ENCODE measurements at regions not wholly inside any gene's neighbourhood (a gene's known extent, or its start where the extent isn't known, plus 50 kb on each side); places are given as distances from the start of the nearest gene placed in this dataset.
A peak's percentile ranks its signal among the peaks of the same experiment; 100 is the strongest.

GRCh38 chr2:18381386-18381785 is 179.1 kb downstream of the RDH14 start:
- TF ChIP-seq LEF1 (IDR thresholded peaks at IDR 0.05; ENCODE audit: borderline replicate concordance) (no peak), L3MBTL2 (conservative IDR thresholded peaks at IDR 0.05) (no peak)
- ChIA-PET POLR2A (no interaction called here), CTCF (no interaction called here)
- no peak for DNase-seq (ENCODE audit: extremely low spot score)

GRCh38 chr2:18380321-18380720 is 180.1 kb downstream of the RDH14 start:
- no peak for TF ChIP-seq SP1 (IDR thresholded peaks at IDR 0.05)
- DNase-seq (ENCODE audit: extremely low spot score) = no peak
- POLR2A ChIA-PET = no interaction called here
- CTCF ChIA-PET = no interaction called here

DNA sequence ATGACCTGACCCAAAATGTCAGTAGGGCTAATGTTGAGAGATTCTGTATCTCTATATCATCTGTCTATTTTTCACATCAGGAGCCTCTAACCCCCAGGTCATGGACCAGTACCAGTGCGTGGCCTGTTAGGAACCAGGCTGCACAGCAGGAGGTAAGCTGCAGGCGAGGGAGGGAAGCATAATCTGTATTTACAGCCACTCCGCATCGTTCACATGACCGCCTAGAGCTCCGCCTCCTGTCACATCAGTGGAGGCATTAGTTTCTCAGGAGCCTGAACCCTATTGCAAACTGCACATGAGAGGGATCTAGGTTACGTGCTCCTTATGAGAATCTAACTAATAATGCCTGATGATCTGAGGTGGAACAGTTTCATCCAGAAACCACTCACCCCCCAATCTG is 180.6 kb downstream of the RDH14 start:
- POLR2A ChIA-PET = no interaction called here
- TF ChIP-seq NFRKB (IDR thresholded peaks at IDR 0.05) (no peak), FOXK2 (IDR thresholded peaks at IDR 0.05) (no peak), L3MBTL2 (conservative IDR thresholded peaks at IDR 0.05) (no peak), SUZ12 (IDR thresholded peaks at IDR 0.05) (no peak), FOXM1 (IDR thresholded peaks at IDR 0.05; ENCODE audit: borderline replicate concordance) (no peak), SP1 (IDR thresholded peaks at IDR 0.05) (no peak), FOXA1 (IDR thresholded peaks at IDR 0.05) (no peak), ARNT (IDR thresholded peaks at IDR 0.05) (no peak), ZNF384 (IDR thresholded peaks at IDR 0.05) (no peak), TARDBP (IDR thresholded peaks at IDR 0.05) (no peak), BHLHE40 (IDR thresholded peaks at IDR 0.05; ENCODE audit: borderline replicate concordance) (no peak), LEF1 (IDR thresholded peaks at IDR 0.05; ENCODE audit: borderline replicate concordance) (no peak), ELF4 (IDR thresholded peaks at IDR 0.05) (no peak), HDGF (IDR thresholded peaks at IDR 0.05; ENCODE audit: borderline replicate concordance) (no peak), CTBP1 (IDR thresholded peaks at IDR 0.05; ENCODE audit: borderline replicate concordance) (no peak)
- TF ChIP-seq, protein P1, sequence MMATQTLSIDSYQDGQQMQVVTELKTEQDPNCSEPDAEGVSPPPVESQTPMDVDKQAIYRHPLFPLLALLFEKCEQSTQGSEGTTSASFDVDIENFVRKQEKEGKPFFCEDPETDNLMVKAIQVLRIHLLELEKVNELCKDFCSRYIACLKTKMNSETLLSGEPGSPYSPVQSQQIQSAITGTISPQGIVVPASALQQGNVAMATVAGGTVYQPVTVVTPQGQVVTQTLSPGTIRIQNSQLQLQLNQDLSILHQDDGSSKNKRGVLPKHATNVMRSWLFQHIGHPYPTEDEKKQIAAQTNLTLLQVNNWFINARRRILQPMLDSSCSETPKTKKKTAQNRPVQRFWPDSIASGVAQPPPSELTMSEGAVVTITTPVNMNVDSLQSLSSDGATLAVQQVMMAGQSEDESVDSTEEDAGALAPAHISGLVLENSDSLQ (IDR thresholded peaks at IDR 0.05) = no peak
- CTCF ChIA-PET = no interaction called here
- no peak for DNase-seq (ENCODE audit: extremely low spot score)

GRCh38 chr2:18378020-18378653 is 182.3 kb downstream of the RDH14 start:
- DNase-seq (ENCODE audit: extremely low spot score) = peak; percentile 50
- POLR2A ChIA-PET = no interaction called here
- TF ChIP-seq NFRKB (IDR thresholded peaks at IDR 0.05) (no peak), ARNT (IDR thresholded peaks at IDR 0.05) (no peak), ZNF384 (IDR thresholded peaks at IDR 0.05) (no peak), ELF4 (IDR thresholded peaks at IDR 0.05) (no peak), CTBP1 (IDR thresholded peaks at IDR 0.05; ENCODE audit: borderline replicate concordance) (no peak), FOXK2 (IDR thresholded peaks at IDR 0.05) (no peak), L3MBTL2 (conservative IDR thresholded peaks at IDR 0.05) (no peak), BHLHE40 (IDR thresholded peaks at IDR 0.05; ENCODE audit: borderline replicate concordance) (no peak), FOXA1 (IDR thresholded peaks at IDR 0.05) (no peak)
- TF ChIP-seq, protein P1 (IDR thresholded peaks at IDR 0.05) = no peak
- CTCF ChIA-PET = interaction anchor here (1.0 kb wide), 1 partner anchor 47 kb away, joined by 4 read pairs; no protein-coding TSS in a partner anchor

GRCh38 chr2:18376936-18377335 is 183.5 kb downstream of the RDH14 start:
- ChIA-PET CTCF (no interaction called here), POLR2A (no interaction called here)
- TF ChIP-seq SP1 (IDR thresholded peaks at IDR 0.05) (no peak), HDGF (IDR thresholded peaks at IDR 0.05; ENCODE audit: borderline replicate concordance) (no peak)
- DNase-seq (ENCODE audit: extremely low spot score) = no peak

DNA sequence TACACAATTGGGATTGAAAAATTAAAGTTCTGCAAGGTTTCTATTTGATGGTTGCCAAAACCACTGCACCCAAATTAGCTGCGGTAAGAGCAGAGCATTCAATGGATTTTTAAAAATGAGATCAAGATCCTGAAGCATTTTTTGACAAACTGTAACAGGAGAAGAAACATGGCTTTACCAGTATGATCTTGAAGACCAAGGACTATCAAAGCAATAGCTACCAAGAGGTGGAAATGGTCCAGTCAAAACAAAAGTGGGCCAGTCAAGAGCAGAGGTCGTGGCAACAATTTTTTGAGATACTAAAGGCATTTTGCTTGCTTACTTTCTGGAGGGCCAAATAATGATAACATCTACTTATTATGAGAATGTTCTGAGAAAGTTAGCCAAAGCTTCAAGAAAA is 186.8 kb downstream of the RDH14 start:
- no peak for DNase-seq (ENCODE audit: extremely low spot score)
- ChIA-PET POLR2A (no interaction called here), CTCF (no interaction called here)
- TF ChIP-seq SUZ12 (IDR thresholded peaks at IDR 0.05) (no peak), ARNT (IDR thresholded peaks at IDR 0.05) (no peak), FOXK2 (IDR thresholded peaks at IDR 0.05) (no peak), L3MBTL2 (conservative IDR thresholded peaks at IDR 0.05) (no peak)
- TF ChIP-seq, protein P1 (IDR thresholded peaks at IDR 0.05) = no peak

- CTCF ChIA-PET = no interaction called here
- TF ChIP-seq BHLHE40 (IDR thresholded peaks at IDR 0.05; ENCODE audit: borderline replicate concordance) (no peak), SUZ12 (IDR thresholded peaks at IDR 0.05) (no peak), FOXA1 (IDR thresholded peaks at IDR 0.05) (no peak), ZNF384 (IDR thresholded peaks at IDR 0.05) (no peak), FOXM1 (IDR thresholded peaks at IDR 0.05; ENCODE audit: borderline replicate concordance) (no peak), ELF4 (IDR thresholded peaks at IDR 0.05) (no peak), FOXK2 (IDR thresholded peaks at IDR 0.05) (no peak), NFRKB (IDR thresholded peaks at IDR 0.05) (no peak), SP1 (IDR thresholded peaks at IDR 0.05) (no peak), L3MBTL2 (conservative IDR thresholded peaks at IDR 0.05) (no peak), CTBP1 (IDR thresholded peaks at IDR 0.05; ENCODE audit: borderline replicate concordance) (no peak), TARDBP (IDR thresholded peaks at IDR 0.05) (no peak), LEF1 (IDR thresholded peaks at IDR 0.05; ENCODE audit: borderline replicate concordance) (no peak)
- TF ChIP-seq, protein P1 (IDR thresholded peaks at IDR 0.05) = no peak
- no peak for DNase-seq (ENCODE audit: extremely low spot score)
- POLR2A ChIA-PET = no interaction called here
Measured at GRCh38 chr2:18373081-18373480, 187.4 kb downstream of the RDH14 start.
